Psoas muscle (tissue), 7 donors: ENCODE measurements at regions not wholly inside any gene's neighbourhood (a gene's known extent, or its start where the extent isn't known, plus 50 kb on each side); places are given as distances from the start of the nearest gene placed in this dataset.

Source experiments
- ATAC-seq, 4 donors: fragments of 200-7000 bp; cut with Tn5 transposase; one replicate each; pipeline ENCODE4 v1.9.1; 2020; ENCODE audit warnings: moderate library complexity in 3 of 4, mild to moderate bottlenecking in 2 of 4
- DNase-seq, 2 donors: peaks; one replicate each; pipeline ENCODE4 v3.0.0-alpha.2; 2020
- H3K27ac ChIP-seq: fragments of 200-600 bp; one replicate; pipeline ENCODE4 v1.8.0; 2022
- H3K27me3 ChIP-seq, 3 donors: fragments of 200-600 bp in 1 of 3; one replicate each; pipeline versions ENCODE4 v1.6.1 to v1.8.0; 2013 to 2022; ENCODE audit warnings: low read length in 2 of 3, mild to moderate bottlenecking in 2 of 3, moderate library complexity in 1 of 3; ENCODE audit not compliant: insufficient read depth in 3 of 3
- H3K36me3 ChIP-seq, 2 donors: fragments of 200-600 bp in 1 of 2; one replicate each; pipeline versions ENCODE4 v1.6.1 to v1.8.0; 2013 to 2022; ENCODE audit warnings: low read depth in 1 of 2, mild to moderate bottlenecking in 1 of 2, moderate library complexity in 1 of 2; ENCODE audit not compliant: insufficient read depth in 1 of 2
- H3K4me1 ChIP-seq: fragments of 200-600 bp; one replicate; pipeline ENCODE4 v1.8.0; 2022
- H3K4me3 ChIP-seq: fragments of 200-600 bp; one replicate; pipeline ENCODE4 v1.8.0; 2022; ENCODE audit warnings: mild to moderate bottlenecking
- H3K9me3 ChIP-seq: fragments of 200-600 bp; one replicate; pipeline ENCODE4 v1.8.0; 2022
- CTCF ChIP-seq: fragments of 200-600 bp; IDR thresholded peaks from one replicate; pipeline ENCODE4 v1.8.0; 2022; ENCODE audit warnings: antibody characterized with exemption
- WGBS, 3 donors: extraction: QIAGEN DNeasy Blood & Tissue Kit; methylation state at CpG; one replicate each; pipeline versions ENCODE4 v1.1.6 to v1.1.7; 2013; 5-methylcytosine and 5-hydroxymethylcytosine counted together
- intact Hi-C, 2 donors: fragments of 100-400 bp; cut with DNase I; formaldehyde crosslinking; loops; one replicate each; pipeline versions ENCODE4 v1.11.0 to v1.14.2; 2022
- donor health status: healthy with polysubstance abuse.
- donor health status: DM: no; HTN: no; CAD: no; lungs with moderate emphysema.
- donor health status: Bipolar disorder and iron deficiency.
- donor health status: healthy.
- donor health status: DM: yes; HTN: yes; CAD: no.
- donor health status: DM: no; HTN: no; CAD: no.
- donor health status: DM: yes; HTN: yes; CAD: no.

GRCh38 chr11:122391049-122391448 lies 264.5 kb upstream of the UBASH3B start:
- intact Hi-C loops: no loop called here
- Histone ChIP-seq H3K27me3 (no peaks in the 10 kb centered on the region), H3K4me3 (no peak overlapping the region)

GRCh38 chr11:122383186-122383585 lies 267.2 kb upstream of the BLID start:
- WGBS, 3 donors: 87 to 94% (median 94%) methylated on average over 1 of the region's 1 CpG
- Histone ChIP-seq H3K4me3 (no peak overlapping the region), H3K9me3 (peaks cover 10% of the 10 kb centered on the region), H3K27ac (no peak overlapping the region), H3K27me3 (no peaks in the 10 kb centered on the region), H3K4me1 (no peaks in the 10 kb centered on the region), H3K36me3 (no peaks in the 10 kb centered on the region)
- TF ChIP-seq CTCF: no peak
- intact Hi-C loops: no loop called here
- ATAC-seq (no peak), DNase-seq (no peak)

More at GRCh38 chr11:122391049-122391448, 264.5 kb upstream of the UBASH3B start:
- H3K4me1 ChIP-seq: no peaks in the 10 kb centered on the region
- DNase-seq: no peak
- H3K9me3 ChIP-seq: peaks cover 4% of the 10 kb centered on the region
- H3K36me3 ChIP-seq: no peaks in the 10 kb centered on the region
- no peak for ATAC-seq
- no peak for TF ChIP-seq CTCF
- H3K27ac ChIP-seq: no peak overlapping the region

GRCh38 chr11:122375687-122376399 lies 259.8 kb upstream of the BLID start:
- Histone ChIP-seq H3K27me3 (no peaks in the 10 kb centered on the region), H3K36me3 (no peaks in the 10 kb centered on the region), H3K4me3 (no peak overlapping the region), H3K27ac (no peak overlapping the region), H3K4me1 (no peaks in the 10 kb centered on the region), H3K9me3 (peaks cover 10% of the 10 kb centered on the region)
- ATAC-seq (no peak), DNase-seq (no peak)
- WGBS, 3 donors: 82 to 91% (median 84%) methylated on average over 4 of the region's 4 CpGs
- no peak for TF ChIP-seq CTCF
- intact Hi-C loops: no loop called here

GRCh38 chr11:122368796-122369195 lies 252.8 kb upstream of the BLID start:
- WGBS, 3 donors: 97 to 99% (median 98%) methylated on average over 4 of the region's 4 CpGs
- intact Hi-C loops: loop anchor here in 1 of 2 donors (10.0 kb wide), 1 partner anchor 154 kb away; no protein-coding TSS in a partner anchor
- no peak overlapping the region for H3K4me3 ChIP-seq
- no peaks in the 10 kb centered on the region for H3K36me3 ChIP-seq
- DNase-seq (no peak), ATAC-seq (no peak)
- no peaks in the 10 kb centered on the region for H3K9me3 ChIP-seq
- no peaks in the 10 kb centered on the region for H3K27me3 ChIP-seq
- TF ChIP-seq CTCF: no peak
- H3K4me1 ChIP-seq: peaks cover 15% of the 10 kb centered on the region
- no peak overlapping the region for H3K27ac ChIP-seq

GRCh38 chr11:122367809-122368231 lies 251.8 kb upstream of the BLID start:
- H3K4me1 ChIP-seq: peaks cover 15% of the 10 kb centered on the region
- ATAC-seq (peak in 1 of 4 donors; percentile 48), DNase-seq (no peak)
- H3K27ac ChIP-seq: no peak overlapping the region
- intact Hi-C loops: loop anchor here in 1 of 2 donors (10.0 kb wide), 1 partner anchor 153 kb away; no protein-coding TSS in a partner anchor
- TF ChIP-seq CTCF: no peak
- no peaks in the 10 kb centered on the region for H3K9me3 ChIP-seq
- no peaks in the 10 kb centered on the region for H3K36me3 ChIP-seq
- WGBS, 3 donors: 39 to 44% (median 42%) methylated on average over 6 of the region's 6 CpGs
- H3K27me3 ChIP-seq: no peaks in the 10 kb centered on the region
- no peak overlapping the region for H3K4me3 ChIP-seq
